ENCODE measurements at regions not wholly inside any gene's neighbourhood (a gene's known extent, or its start where the extent isn't known, plus 50 kb on each side); places are given as distances from the start of the nearest gene placed in this dataset.

GRCh38 chr1:234730770-234731568 lies 121.0 kb upstream of the IRF2BP2 start:
- Mint-ChIP-seq H3K4me1 (peaks cover 73% of the 10 kb centered on the region), H3K4me3 (no peak overlapping the region), H3K27ac (peak overlapping the region in 2 of 3 experiments; percentile 22 to 88), H3K9me3 (no peaks in the 10 kb centered on the region), H3K27me3 (ENCODE audit: low read depth) (peaks cover 15% of the 10 kb centered on the region), H3K36me3 (ENCODE audit: low read depth) (no peaks in the 10 kb centered on the region)
- TF ChIP-seq, protein P1, sequence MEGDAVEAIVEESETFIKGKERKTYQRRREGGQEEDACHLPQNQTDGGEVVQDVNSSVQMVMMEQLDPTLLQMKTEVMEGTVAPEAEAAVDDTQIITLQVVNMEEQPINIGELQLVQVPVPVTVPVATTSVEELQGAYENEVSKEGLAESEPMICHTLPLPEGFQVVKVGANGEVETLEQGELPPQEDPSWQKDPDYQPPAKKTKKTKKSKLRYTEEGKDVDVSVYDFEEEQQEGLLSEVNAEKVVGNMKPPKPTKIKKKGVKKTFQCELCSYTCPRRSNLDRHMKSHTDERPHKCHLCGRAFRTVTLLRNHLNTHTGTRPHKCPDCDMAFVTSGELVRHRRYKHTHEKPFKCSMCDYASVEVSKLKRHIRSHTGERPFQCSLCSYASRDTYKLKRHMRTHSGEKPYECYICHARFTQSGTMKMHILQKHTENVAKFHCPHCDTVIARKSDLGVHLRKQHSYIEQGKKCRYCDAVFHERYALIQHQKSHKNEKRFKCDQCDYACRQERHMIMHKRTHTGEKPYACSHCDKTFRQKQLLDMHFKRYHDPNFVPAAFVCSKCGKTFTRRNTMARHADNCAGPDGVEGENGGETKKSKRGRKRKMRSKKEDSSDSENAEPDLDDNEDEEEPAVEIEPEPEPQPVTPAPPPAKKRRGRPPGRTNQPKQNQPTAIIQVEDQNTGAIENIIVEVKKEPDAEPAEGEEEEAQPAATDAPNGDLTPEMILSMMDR (IDR thresholded peaks at IDR 0.05; ENCODE audit: unreplicated experiment in 3 of 3) = no peak

- Mint-ChIP-seq H3K27ac (peak overlapping the region in 2 of 3 experiments; percentile 99 to 100), H3K9me3 (no peaks in the 10 kb centered on the region), H3K4me1 (peaks cover 73% of the 10 kb centered on the region), H3K27me3 (ENCODE audit: low read depth) (peaks cover 15% of the 10 kb centered on the region), H3K4me3 (no peak overlapping the region), H3K36me3 (ENCODE audit: low read depth) (no peaks in the 10 kb centered on the region)
- TF ChIP-seq, protein P1 (IDR thresholded peaks at IDR 0.05; ENCODE audit: unreplicated experiment in 3 of 3) = no peak
Observed at GRCh38 chr1:234730475-234730769, 120.4 kb upstream of the IRF2BP2 start.

DNA sequence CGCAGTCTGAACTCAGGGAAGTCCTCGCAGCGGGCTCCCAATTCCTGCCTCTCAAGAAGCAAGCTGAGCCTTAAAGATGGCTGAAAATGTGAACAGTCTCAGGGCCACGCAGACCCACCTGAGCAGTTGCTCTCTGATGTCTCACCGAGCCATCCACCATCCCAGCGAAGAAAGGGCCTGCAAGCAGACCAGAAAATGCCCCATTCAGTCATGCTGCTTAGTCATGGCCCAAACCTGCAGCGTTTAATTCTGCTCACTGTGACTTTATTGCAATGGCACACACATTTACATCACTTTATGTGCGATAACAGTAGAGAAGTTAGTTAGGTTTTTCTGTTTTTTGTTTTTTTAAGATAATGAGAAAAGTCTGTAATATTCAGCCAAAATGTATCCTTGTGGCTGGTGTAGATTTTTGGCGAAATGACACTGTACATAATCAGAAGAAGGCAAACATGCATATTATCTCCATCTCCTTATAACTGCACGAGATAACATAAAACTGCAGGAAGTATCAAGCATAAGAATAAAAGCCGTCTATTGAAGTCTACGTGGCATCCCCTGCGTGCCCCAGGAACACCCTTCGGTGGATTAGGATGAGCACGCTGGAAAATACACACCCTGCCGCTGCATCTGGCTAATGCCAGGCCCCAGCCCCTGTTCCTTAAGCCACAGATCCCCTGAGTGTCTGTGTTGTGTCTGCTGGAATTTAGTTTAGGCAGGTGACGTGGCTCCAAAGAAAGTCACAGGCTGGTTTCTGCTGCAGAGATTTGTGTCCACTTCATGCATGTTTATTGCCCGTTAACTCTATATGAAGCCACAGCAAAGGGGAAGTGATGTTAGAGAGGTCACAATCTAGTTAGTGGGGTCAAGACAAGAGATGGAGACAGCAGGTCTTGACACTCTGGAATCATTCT lies 119.8 kb upstream of the IRF2BP2 start:
- H3K36me3 Mint-ChIP-seq (ENCODE audit: low read depth) = no peaks in the 10 kb centered on the region
- H3K9me3 Mint-ChIP-seq = no peaks in the 10 kb centered on the region
- TF ChIP-seq, protein P1 (IDR thresholded peaks at IDR 0.05; ENCODE audit: unreplicated experiment in 3 of 3) = no peak
- H3K27ac Mint-ChIP-seq = peak overlapping the region; percentile 91 to 100 (median 99)
- peaks cover 73% of the 10 kb centered on the region for H3K4me1 Mint-ChIP-seq
- no peak overlapping the region for H3K4me3 Mint-ChIP-seq
- H3K27me3 Mint-ChIP-seq (ENCODE audit: low read depth) = peaks cover 12% of the 10 kb centered on the region

DNA sequence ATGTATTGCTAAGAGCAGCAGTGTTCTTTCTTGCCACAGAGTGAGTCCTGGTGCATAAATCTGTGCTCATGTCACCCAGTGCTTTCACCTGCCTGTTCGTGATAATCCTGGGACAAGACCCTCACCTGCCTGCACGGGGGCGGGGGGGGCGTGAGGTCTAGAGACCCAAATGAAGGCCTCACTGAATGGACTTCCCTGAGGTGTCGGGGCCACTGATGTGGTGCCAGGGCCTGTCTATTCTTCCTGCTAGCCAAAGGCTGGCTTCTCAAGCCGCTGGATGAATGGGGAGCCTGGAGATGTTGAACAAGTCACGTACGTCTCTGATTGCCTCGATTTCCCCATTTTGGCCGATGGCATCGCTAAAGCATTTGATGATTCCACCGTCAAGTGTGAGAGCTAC lies 118.8 kb upstream of the IRF2BP2 start:
- H3K27ac Mint-ChIP-seq = peak overlapping the region; percentile 91 to 100 (median 99)
- peaks cover 10% of the 10 kb centered on the region for H3K27me3 Mint-ChIP-seq (ENCODE audit: low read depth)
- TF ChIP-seq, protein P1 (IDR thresholded peaks at IDR 0.05; ENCODE audit: unreplicated experiment in 3 of 3) = no peak
- no peaks in the 10 kb centered on the region for H3K36me3 Mint-ChIP-seq (ENCODE audit: low read depth)
- no peaks in the 10 kb centered on the region for H3K9me3 Mint-ChIP-seq
- H3K4me3 Mint-ChIP-seq = no peak overlapping the region
- H3K4me1 Mint-ChIP-seq = peaks cover 70% of the 10 kb centered on the region

- Mint-ChIP-seq H3K27ac (peak overlapping the region; percentile 99 to 100 (median 99)), H3K36me3 (ENCODE audit: low read depth) (no peaks in the 10 kb centered on the region), H3K4me3 (peak overlapping the region in 1 of 3 experiments; percentile 10), H3K27me3 (ENCODE audit: low read depth) (peaks cover 3% of the 10 kb centered on the region), H3K4me1 (peaks cover 77% of the 10 kb centered on the region), H3K9me3 (no peaks in the 10 kb centered on the region)
- TF ChIP-seq, protein P1 (IDR thresholded peaks at IDR 0.05; ENCODE audit: unreplicated experiment in 3 of 3) = no peak
Observed at GRCh38 chr1:234727018-234727940, 117.3 kb upstream of the IRF2BP2 start.
